Liver (tissue), 1 donor: ENCODE measurements at regions not wholly inside any gene's neighbourhood (a gene's known extent, or its start where the extent isn't known, plus 50 kb on each side); places are given as distances from the start of the nearest gene placed in this dataset.

Source experiments
- MAX ChIP-seq: IDR thresholded peaks from 2 replicates; pipeline ENCODE4 v1.6.1; 2016; ENCODE audit warnings: antibody characterized with exemption
- YY1 ChIP-seq: IDR thresholded peaks from 2 replicates; pipeline ENCODE4 v1.6.1; 2016; ENCODE audit warnings: antibody characterized with exemption, mild to moderate bottlenecking

DNA sequence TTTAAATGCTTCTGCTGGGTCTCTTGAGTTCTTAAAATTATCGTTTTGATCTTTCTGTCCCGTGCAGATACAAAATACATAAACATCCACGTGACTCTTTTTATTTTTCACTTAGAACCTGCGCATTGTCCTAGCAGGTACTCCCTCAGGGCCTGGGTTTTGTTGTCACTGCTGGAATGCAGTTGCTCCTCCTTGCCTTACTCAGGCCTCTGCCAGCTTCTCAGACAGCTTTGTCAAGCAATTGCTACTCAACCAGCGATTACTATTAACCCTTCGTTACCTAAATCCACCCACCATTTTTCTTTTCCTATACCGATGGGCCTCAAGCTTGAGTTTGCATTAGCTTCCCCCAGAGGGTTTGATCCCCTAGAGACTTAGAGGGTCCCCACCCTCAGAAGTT is 405.9 kb upstream of the RBFOX1 start:
- TF ChIP-seq YY1 = no peak
- no peak for TF ChIP-seq MAX
